Hepatocyte (in vitro differentiated cells): ENCODE measurements at regions not wholly inside any gene's neighbourhood (a gene's known extent, or its start where the extent isn't known, plus 50 kb on each side); places are given as distances from the start of the nearest gene placed in this dataset.

Experiments used
- DNase-seq: peaks from one replicate; pipeline ENCODE4 v3.0.0-alpha.2; 2016; ENCODE audit warnings: low spot score
- H2AFZ ChIP-seq: fragments of 200-600 bp; sonication (generic); 2 replicates; pipeline ENCODE4 v1.6.0; 2016; ENCODE audit warnings: antibody characterized with exemption, mild to moderate bottlenecking
- H3K27ac ChIP-seq: fragments of 200-600 bp; sonication (generic); 2 replicates; pipeline ENCODE4 v1.5.1; 2016; ENCODE audit warnings: mild to moderate bottlenecking
- H3K27me3 ChIP-seq: fragments of 200-600 bp; sonication (generic); 2 replicates; pipeline ENCODE4 v1.6.1; 2016
- H3K36me3 ChIP-seq: fragments of 200-600 bp; sonication (generic); replicated peaks from 2 replicates; pipeline ENCODE4 v1.5.1; 2016; ENCODE audit warnings: low read depth; ENCODE audit not compliant: insufficient read depth
- H3K4me1 ChIP-seq: fragments of 200-600 bp; sonication (generic); 2 replicates; pipeline ENCODE4 v1.5.1; 2016; ENCODE audit warnings: mild to moderate bottlenecking, moderate library complexity; ENCODE audit not compliant: insufficient read depth
- H3K4me2 ChIP-seq: fragments of 200-600 bp; sonication (generic); 2 replicates; pipeline ENCODE4 v1.6.0; 2016
- H3K4me3 ChIP-seq: fragments of 200-600 bp; sonication (generic); 2 replicates; pipeline ENCODE4 v1.5.1; 2016; ENCODE audit warnings: mild to moderate bottlenecking
- H3K79me2 ChIP-seq: fragments of 200-600 bp; sonication (generic); 2 replicates; pipeline ENCODE4 v1.6.0; 2017; ENCODE audit warnings: mild to moderate bottlenecking
- H3K9me2 ChIP-seq: fragments of 200-600 bp; sonication (generic); replicated peaks from 2 replicates; pipeline ENCODE4 v1.6.0; 2017; ENCODE audit warnings: mild to moderate bottlenecking; ENCODE audit not compliant: insufficient read depth
- H3K9me3 ChIP-seq: fragments of 200-600 bp; sonication (generic); 2 replicates; pipeline ENCODE4 v1.5.1; 2016; ENCODE audit warnings: low read depth, mild to moderate bottlenecking
- H4K20me1 ChIP-seq: fragments of 200-600 bp; sonication (generic); 2 replicates; pipeline ENCODE4 v1.6.0; 2016; ENCODE audit warnings: mild to moderate bottlenecking; ENCODE audit not compliant: insufficient read depth, poor library complexity, severe bottlenecking
- CTCF ChIP-seq: fragments of 200-600 bp; sonication (generic); IDR thresholded peaks from 2 replicates; pipeline ENCODE4 v1.5.1; 2016; ENCODE audit warnings: antibody characterized with exemption, mild to moderate bottlenecking; ENCODE audit not compliant: poor library complexity
- EZH2 ChIP-seq: fragments of 200-600 bp; sonication (generic); IDR thresholded peaks from 2 replicates; pipeline ENCODE4 v1.6.1; 2016; ENCODE audit warnings: antibody characterized with exemption, mild to moderate bottlenecking, borderline replicate concordance
- EZH2phosphoT487 ChIP-seq: fragments of 200-600 bp; sonication (generic); IDR thresholded peaks from one replicate; pipeline ENCODE4 v1.6.1; 2018; ENCODE audit warnings: antibody characterized with exemption, mild to moderate bottlenecking, low read depth, moderate library complexity; ENCODE audit not compliant: unreplicated experiment, severe bottlenecking
- WGBS: methylation state at CpG from one replicate; pipeline ENCODE4 v1.1.6; 2016; ENCODE audit warnings: low lambda C conversion rate; ENCODE audit errors: missing lambda C conversion rate; 5-methylcytosine and 5-hydroxymethylcytosine counted together

GRCh38 chr5:66540078-66540477 lies 56.1 kb upstream of the MAST4 start:
- Histone ChIP-seq H3K9me3 (no peaks in the 10 kb centered on the region), H3K79me2 (no peaks in the 10 kb centered on the region), H2AFZ (no peak overlapping the region), H3K9me2 (no peaks in the 10 kb centered on the region), H3K4me2 (no peak overlapping the region), H3K4me1 (no peaks in the 10 kb centered on the region), H4K20me1 (no peaks in the 10 kb centered on the region), H3K27ac (no peak overlapping the region), H3K4me3 (no peak overlapping the region), H3K36me3 (no peaks in the 10 kb centered on the region), H3K27me3 (no peaks in the 10 kb centered on the region)
- WGBS, result 56% methylated on average over 2 of the region's 2 CpGs
- DNase-seq, result no peak
- TF ChIP-seq CTCF (no peak), EZH2phosphoT487 (no peak), EZH2 (no peak)

- TF ChIP-seq EZH2 (no peak), EZH2phosphoT487 (no peak), CTCF (no peak)
- H3K4me1 ChIP-seq, result no peaks in the 10 kb centered on the region
- no peaks in the 10 kb centered on the region for H4K20me1 ChIP-seq
- no peak overlapping the region for H3K4me3 ChIP-seq
- H3K27ac ChIP-seq, result no peak overlapping the region
- no peaks in the 10 kb centered on the region for H3K79me2 ChIP-seq
- no peaks in the 10 kb centered on the region for H3K36me3 ChIP-seq
- H3K9me3 ChIP-seq, result peaks cover 5% of the 10 kb centered on the region
- H2AFZ ChIP-seq, result no peak overlapping the region
- no peaks in the 10 kb centered on the region for H3K9me2 ChIP-seq
- DNase-seq, result no peak
- no peak overlapping the region for H3K4me2 ChIP-seq
- H3K27me3 ChIP-seq, result no peaks in the 10 kb centered on the region
Observed at GRCh38 chr5:66542711-66543110, 53.5 kb upstream of the MAST4 start.
